Erythroblast (primary cell): ENCODE measurements at regions not wholly inside any gene's neighbourhood (a gene's known extent, or its start where the extent isn't known, plus 50 kb on each side); places are given as distances from the start of the nearest gene placed in this dataset.
A peak's percentile ranks its signal among the peaks of the same experiment; 100 is the strongest.

Experiments used
- DNase-seq, 2 experiments: peaks; one replicate each; lab custom pipeline; 2025; lab: John Stamatoyannopoulos, UW
- GATA1 ChIP-seq: IDR thresholded peaks from 2 replicates; pipeline ENCODE4 v1.6.1; 2011; ENCODE audit warnings: low read depth, mild to moderate bottlenecking, control low read depth, low read length, moderate library complexity
- POLR2A ChIP-seq: IDR thresholded peaks from 2 replicates; pipeline ENCODE4 v1.6.1; 2011; ENCODE audit warnings: mild to moderate bottlenecking, low read length

GRCh38 chr2:181398000-181398399 is 59.2 kb upstream of the ITGA4 start:
- DNase-seq: no peak
- TF ChIP-seq GATA1 (no peak), POLR2A (no peak)

- DNase-seq: no peak
- TF ChIP-seq POLR2A: no peak
- TF ChIP-seq GATA1: no peak
Measured at GRCh38 chr2:181399027-181399426, 58.2 kb upstream of the ITGA4 start.

- TF ChIP-seq POLR2A (no peak), GATA1 (no peak)
- DNase-seq: no peak
Measured at GRCh38 chr2:181404472-181404871, 52.7 kb upstream of the ITGA4 start.

- DNase-seq: peak in 1 of 2 experiments; percentile 16
- no peak for TF ChIP-seq POLR2A
- TF ChIP-seq GATA1: no peak
Measured at GRCh38 chr2:181407171-181407570, 50.0 kb upstream of the ITGA4 start.
